Mesothelial cell of epicardium (in vitro differentiated cells): ENCODE measurements at regions not wholly inside any gene's neighbourhood (a gene's known extent, or its start where the extent isn't known, plus 50 kb on each side); places are given as distances from the start of the nearest gene placed in this dataset.
A peak's percentile ranks its signal among the peaks of the same experiment; 100 is the strongest.
"Not testable (repeated sequence)": the region's sequence is repeated elsewhere in the genome, so short reads cannot be mapped to it uniquely, and the experiment has no call there.

Experiments used
- DNase-seq, 2 experiments: peaks; one replicate each; pipeline ENCODE4 v3.0.0; 2021; ENCODE audit warnings: low spot score in 2 of 2; ENCODE audit not compliant: unreplicated experiment in 2 of 2
- H3K27ac Mint-ChIP-seq: 2 replicates; pipeline ENCODE4 v1.8.0; 2021; ENCODE audit warnings: mixed read lengths
- H3K27me3 Mint-ChIP-seq: 2 replicates; pipeline ENCODE4 v1.8.0; 2021; ENCODE audit warnings: low read depth, mixed read lengths
- H3K36me3 Mint-ChIP-seq: 2 replicates; pipeline ENCODE4 v1.8.0; 2021; ENCODE audit warnings: mixed read lengths
- H3K4me1 Mint-ChIP-seq: 2 replicates; pipeline ENCODE4 v1.8.0; 2021; ENCODE audit warnings: mixed read lengths
- H3K4me3 Mint-ChIP-seq: 2 replicates; pipeline ENCODE4 v1.8.0; 2021; ENCODE audit warnings: mild to moderate bottlenecking, moderate library complexity, mixed read lengths
- H3K9me3 Mint-ChIP-seq: 2 replicates; pipeline ENCODE4 v1.8.0; 2021; ENCODE audit warnings: mixed read lengths
- TF ChIP-seq, protein P1 (sequence below): fragments of 200-600 bp; sonication (generic); IDR thresholded peaks from one replicate; pipeline ENCODE4 v1.5.0; 2021; ENCODE audit warnings: antibody characterized with exemption; ENCODE audit not compliant: unreplicated experiment

DNA sequence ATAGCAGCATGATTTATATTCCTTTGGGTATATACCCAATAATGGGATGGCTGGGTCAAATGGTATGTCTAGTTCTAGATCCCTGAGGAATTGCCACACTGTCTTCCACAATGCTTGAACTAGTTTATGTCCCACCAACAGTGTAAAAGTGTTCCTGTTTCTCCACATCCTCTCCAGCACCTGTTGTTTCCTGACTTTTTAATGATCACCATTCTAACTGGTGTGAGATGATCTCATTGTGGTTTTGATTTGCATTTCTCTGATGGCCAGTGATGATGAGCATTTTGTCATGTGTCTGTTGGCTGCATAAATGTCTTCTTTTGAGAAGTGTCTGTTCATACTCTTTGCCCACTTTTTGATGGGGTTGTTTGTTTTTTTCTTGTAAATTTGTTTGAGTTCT, 54.0 kb upstream of the GPR89A start:
- not testable (repeated sequence) for DNase-seq, H3K4me1 Mint-ChIP-seq, H3K36me3 Mint-ChIP-seq, H3K9me3 Mint-ChIP-seq, H3K4me3 Mint-ChIP-seq, H3K27ac Mint-ChIP-seq
- peaks cover 44% of the 10 kb centered on the region for H3K27me3 Mint-ChIP-seq

DNA sequence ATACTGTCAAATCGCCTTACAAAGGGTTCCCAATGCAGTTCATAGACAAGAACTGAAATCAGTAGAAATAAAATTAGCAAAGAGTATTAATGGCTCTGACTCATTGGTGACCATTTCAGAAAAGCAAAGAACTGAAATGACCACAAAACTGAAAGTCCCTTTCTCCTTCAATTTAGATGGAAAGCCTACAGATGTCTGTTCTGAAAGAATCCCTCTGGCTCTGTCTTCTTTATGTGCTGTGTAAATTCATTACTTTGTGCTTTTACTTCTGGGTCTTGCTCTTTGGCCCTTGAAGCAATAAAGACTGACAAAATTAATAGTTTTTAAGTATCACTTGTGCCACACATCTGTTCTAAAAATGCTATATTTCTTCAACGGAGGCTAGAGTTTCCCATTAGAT, 62.7 kb upstream of the GPR89A start:
- no peak for DNase-seq
- no peaks in the 10 kb centered on the region for H3K9me3 Mint-ChIP-seq
- peaks cover 1% of the 10 kb centered on the region for H3K27me3 Mint-ChIP-seq
- H3K4me1 Mint-ChIP-seq, result peaks cover 13% of the 10 kb centered on the region
- no peak overlapping the region for H3K4me3 Mint-ChIP-seq
- no peak overlapping the region for H3K27ac Mint-ChIP-seq
- H3K36me3 Mint-ChIP-seq, result no peaks in the 10 kb centered on the region
- TF ChIP-seq, protein P1, sequence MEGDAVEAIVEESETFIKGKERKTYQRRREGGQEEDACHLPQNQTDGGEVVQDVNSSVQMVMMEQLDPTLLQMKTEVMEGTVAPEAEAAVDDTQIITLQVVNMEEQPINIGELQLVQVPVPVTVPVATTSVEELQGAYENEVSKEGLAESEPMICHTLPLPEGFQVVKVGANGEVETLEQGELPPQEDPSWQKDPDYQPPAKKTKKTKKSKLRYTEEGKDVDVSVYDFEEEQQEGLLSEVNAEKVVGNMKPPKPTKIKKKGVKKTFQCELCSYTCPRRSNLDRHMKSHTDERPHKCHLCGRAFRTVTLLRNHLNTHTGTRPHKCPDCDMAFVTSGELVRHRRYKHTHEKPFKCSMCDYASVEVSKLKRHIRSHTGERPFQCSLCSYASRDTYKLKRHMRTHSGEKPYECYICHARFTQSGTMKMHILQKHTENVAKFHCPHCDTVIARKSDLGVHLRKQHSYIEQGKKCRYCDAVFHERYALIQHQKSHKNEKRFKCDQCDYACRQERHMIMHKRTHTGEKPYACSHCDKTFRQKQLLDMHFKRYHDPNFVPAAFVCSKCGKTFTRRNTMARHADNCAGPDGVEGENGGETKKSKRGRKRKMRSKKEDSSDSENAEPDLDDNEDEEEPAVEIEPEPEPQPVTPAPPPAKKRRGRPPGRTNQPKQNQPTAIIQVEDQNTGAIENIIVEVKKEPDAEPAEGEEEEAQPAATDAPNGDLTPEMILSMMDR, result no peak

DNA sequence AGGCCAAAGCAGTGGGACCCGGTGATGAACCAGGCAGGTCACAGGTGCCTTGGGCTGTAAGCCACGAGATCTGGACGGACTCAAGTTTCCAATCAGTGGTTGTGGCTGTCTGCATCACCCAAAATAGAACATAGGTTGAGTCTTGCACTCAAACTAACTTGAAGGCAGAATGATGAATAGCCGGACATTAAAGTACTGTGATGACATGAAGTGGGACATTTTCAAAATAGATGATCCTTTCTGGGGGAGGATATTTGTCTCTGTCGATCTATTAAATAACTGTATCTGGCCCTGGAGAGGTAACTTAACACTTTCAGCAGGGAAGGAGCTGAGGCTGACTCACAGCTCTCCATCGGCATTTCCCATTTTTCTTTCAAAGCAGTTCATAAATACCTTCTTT, 66.1 kb upstream of the GPR89A start:
- H3K27me3 Mint-ChIP-seq, H3K36me3 Mint-ChIP-seq, H3K4me3 Mint-ChIP-seq, DNase-seq, H3K9me3 Mint-ChIP-seq: not testable (repeated sequence)
- peak overlapping the region; percentile 14 for H3K27ac Mint-ChIP-seq
- H3K4me1 Mint-ChIP-seq, result peaks cover 16% of the 10 kb centered on the region

DNA sequence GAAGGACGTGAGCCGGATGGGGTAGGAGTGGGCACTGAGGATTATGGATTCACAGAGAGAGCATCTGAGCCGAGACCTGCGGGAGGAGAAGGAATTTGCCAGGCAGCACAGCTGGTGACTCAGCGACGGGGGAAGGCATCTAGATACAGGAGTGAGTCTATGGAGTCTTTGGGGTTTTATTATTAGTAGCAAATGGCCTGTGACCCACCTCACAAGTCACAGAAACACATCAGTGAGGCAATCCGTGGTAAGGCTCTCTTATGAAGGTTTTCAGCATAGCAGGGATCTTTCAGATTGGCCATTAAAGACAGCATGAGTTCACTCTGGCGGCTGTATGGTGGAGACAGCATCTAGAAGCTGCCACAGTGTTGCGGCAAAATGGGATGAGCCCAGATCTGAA, 66.5 kb upstream of the GPR89A start:
- H3K4me3 Mint-ChIP-seq, H3K36me3 Mint-ChIP-seq, H3K27me3 Mint-ChIP-seq, H3K9me3 Mint-ChIP-seq, DNase-seq: not testable (repeated sequence)
- Mint-ChIP-seq H3K4me1 (peaks cover 16% of the 10 kb centered on the region), H3K27ac (peak overlapping the region; percentile 9)

DNA sequence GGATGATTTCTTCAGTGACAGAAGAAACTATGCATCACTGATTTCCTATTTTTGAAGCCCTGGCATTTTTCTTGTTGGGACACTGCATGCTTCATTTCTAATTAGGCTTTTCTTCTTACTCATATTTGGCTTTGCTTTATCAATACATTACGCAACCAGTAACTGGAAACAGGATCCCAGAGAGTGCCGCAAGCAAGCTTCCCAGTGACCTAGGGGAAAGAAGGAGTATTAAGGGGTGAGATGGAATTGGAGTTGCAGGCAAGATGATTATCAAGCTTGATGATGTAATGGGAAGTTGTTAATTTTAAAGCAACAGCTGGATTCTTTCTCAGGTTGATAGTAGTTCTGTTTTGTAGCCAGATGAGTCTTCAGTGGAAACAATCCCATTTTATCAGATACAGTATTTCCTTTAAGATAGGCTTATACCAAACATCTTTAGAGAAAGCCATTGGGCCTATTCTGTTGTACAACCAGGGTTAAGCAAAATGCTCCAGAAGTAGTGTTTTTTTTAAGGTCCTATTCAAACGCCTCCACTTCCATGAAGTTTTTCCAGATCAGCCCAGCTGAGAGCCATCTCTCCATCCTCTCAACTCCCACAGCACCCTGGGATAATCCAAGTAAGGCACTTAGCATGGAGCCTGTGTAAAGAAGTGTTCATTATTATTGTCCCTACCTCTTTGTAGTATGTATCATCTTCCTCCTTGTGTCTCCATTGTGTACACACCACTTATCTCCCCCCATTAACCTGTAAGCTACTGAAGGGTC, 69.5 kb upstream of the GPR89A start:
- not testable (repeated sequence) for H3K9me3 Mint-ChIP-seq, DNase-seq, H3K27me3 Mint-ChIP-seq, H3K4me3 Mint-ChIP-seq, H3K36me3 Mint-ChIP-seq, H3K27ac Mint-ChIP-seq
- H3K4me1 Mint-ChIP-seq, result peaks cover 21% of the 10 kb centered on the region

DNA sequence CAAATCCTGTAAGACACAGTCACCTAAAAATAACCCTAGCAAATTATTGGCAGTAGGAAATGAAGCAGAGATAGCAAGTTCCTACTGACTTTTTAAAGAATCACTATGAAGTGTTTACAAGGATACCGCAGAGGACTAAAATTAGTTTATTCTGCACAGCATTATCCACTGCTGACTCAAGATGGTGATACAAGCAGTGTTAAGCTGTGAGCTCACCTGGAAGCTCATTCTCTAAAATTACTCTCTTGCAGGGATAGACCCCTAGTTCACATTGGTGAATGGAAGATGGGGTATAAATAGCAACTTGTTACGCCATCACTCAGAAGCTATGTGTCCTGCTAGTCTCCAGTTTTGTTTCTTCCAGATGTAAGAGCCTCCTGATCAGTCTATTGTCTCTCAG, 70.8 kb upstream of the GPR89A start:
- H3K27ac Mint-ChIP-seq, H3K27me3 Mint-ChIP-seq, H3K4me3 Mint-ChIP-seq, H3K9me3 Mint-ChIP-seq, DNase-seq, H3K36me3 Mint-ChIP-seq: not testable (repeated sequence)
- H3K4me1 Mint-ChIP-seq, result peaks cover 17% of the 10 kb centered on the region

DNA sequence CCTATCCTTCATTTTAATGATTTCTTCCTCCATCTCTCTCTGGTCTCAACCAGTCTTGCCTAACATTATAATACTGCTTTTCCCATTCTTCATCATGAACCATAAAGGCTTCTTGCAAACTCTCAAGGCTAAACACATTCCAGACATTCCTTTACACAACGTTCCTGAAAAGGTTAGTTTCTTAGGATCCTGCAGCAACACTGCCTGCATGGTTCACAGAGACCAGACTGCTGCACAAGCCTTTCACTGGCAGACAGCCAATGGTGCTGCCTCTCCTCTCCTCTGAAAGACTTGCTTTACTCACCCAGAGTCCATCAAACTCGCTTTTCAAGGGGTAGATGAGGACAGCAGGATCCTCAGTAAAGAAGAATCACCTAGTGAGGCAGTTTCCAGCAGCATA, 72.3 kb upstream of the GPR89A start:
- H3K4me3 Mint-ChIP-seq, H3K36me3 Mint-ChIP-seq, H3K4me1 Mint-ChIP-seq, H3K27me3 Mint-ChIP-seq, H3K9me3 Mint-ChIP-seq: not testable (repeated sequence)
- peak; percentile 53 to 65 for DNase-seq
- peak overlapping the region; percentile 70 for H3K27ac Mint-ChIP-seq

DNA sequence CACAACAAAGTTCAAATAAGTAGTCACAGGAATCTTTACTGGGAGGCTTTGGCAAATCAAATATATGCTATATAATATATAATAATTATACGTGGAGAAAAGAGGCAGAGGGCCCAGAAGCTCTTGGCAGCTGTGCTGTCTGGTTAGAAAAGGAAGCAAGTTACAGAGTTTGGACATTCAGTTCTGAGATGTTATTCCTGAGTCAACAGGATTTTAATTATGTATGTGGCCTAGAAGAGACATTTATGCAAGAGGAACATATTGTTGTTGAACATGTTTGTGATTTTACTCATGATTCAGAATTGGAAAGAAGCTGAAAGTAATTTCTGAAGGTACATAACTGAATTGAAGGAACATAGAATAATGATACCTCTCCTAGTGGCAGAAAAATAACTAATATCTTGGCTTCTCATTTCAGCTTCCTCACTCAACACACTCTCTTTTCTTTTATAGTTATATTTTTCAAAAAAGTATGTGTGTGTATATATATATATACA, 79.7 kb upstream of the GPR89A start:
- not testable (repeated sequence) for H3K9me3 Mint-ChIP-seq, H3K27me3 Mint-ChIP-seq, DNase-seq, H3K27ac Mint-ChIP-seq, H3K36me3 Mint-ChIP-seq, H3K4me1 Mint-ChIP-seq, H3K4me3 Mint-ChIP-seq

DNA sequence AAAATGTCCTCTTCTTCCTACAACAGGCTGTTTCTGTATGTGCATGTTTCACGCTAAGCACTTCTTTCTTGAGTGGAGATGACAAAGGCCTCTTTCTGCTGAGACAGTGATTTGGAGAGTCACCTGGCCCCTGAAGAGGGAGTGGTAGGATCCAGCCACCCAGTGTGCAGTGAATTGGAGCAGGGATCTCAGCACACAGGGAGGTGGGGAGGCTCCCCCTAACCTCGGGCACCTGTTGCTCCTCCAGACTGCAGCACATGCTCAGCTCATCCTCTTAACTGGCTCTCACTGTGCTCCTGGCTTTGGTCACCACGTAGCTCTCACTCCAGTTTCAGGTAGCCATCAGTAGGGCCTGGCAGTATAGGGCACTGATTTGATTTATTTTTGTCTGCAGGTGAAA, 87.6 kb upstream of the GPR89A start:
- not testable (repeated sequence) for H3K36me3 Mint-ChIP-seq, H3K4me3 Mint-ChIP-seq, H3K27ac Mint-ChIP-seq, H3K4me1 Mint-ChIP-seq, DNase-seq, H3K9me3 Mint-ChIP-seq
- H3K27me3 Mint-ChIP-seq, result peaks cover 23% of the 10 kb centered on the region

DNA sequence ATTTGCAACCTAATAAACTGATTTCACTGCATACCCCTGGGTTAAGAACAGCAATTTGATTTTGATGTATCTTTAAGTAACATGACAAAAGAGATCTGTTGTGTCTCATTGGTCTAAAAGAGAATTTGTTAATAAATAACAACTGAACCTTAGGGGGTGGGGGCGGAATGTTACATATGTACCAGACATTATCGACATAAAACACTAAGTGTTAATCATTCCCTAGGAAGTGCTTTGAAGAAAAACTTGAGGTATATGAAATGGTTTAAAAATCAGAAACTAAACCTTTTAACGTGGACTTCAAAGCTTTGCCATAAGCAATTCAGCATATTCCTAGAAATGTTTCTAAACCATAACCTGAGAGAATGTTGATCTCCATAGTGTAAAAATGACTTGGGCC, 88.5 kb upstream of the GPR89A start:
- H3K4me1 Mint-ChIP-seq, H3K4me3 Mint-ChIP-seq, H3K9me3 Mint-ChIP-seq, DNase-seq, H3K36me3 Mint-ChIP-seq, H3K27ac Mint-ChIP-seq: not testable (repeated sequence)
- H3K27me3 Mint-ChIP-seq, result peaks cover 23% of the 10 kb centered on the region

DNA sequence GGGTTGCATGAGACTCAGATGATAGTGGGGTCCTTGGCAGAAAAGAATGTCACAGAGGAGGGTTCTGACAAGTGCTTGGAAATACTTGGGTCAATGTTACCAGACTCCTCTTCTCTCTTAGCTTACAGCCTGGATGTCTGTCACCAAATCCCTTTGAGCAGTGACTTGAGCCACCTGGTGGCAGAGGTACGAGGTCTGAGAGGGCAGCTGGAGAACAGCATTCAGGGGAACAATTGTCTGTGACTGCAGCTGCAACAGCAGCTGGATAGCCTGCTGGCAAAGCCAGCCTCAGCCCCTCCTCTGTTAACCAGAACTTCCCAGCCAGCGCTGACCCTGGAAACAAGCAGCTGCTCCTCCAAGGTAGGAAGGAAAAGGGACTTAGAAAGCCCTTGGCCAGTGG, 87.6 kb upstream of the NBPF20 start:
- DNase-seq, H3K4me1 Mint-ChIP-seq, H3K36me3 Mint-ChIP-seq, H3K4me3 Mint-ChIP-seq, H3K9me3 Mint-ChIP-seq, H3K27ac Mint-ChIP-seq: not testable (repeated sequence)
- peaks cover 10% of the 10 kb centered on the region for H3K27me3 Mint-ChIP-seq

DNA sequence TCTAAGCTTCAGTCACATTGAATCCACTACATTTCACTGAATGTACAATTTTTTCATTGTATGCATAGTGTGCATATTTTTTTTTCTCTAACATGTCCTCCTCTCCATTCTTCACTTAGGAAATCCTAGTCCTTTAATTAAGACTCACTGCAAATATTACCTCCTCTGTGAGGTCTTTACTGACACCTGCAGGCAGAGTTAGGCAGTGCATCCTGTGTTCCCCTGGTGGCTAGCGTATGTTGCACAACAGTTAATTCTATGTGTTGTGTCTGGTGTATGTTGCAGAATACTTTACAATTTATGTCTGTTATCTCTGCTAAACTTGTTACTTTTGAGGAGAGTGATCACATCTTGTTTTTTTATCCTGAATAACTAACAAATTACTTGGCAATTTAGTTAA, 82.7 kb upstream of the NBPF20 start:
- DNase-seq, H3K9me3 Mint-ChIP-seq, H3K36me3 Mint-ChIP-seq, H3K4me3 Mint-ChIP-seq, H3K27ac Mint-ChIP-seq, H3K27me3 Mint-ChIP-seq, H3K4me1 Mint-ChIP-seq: not testable (repeated sequence)

DNA sequence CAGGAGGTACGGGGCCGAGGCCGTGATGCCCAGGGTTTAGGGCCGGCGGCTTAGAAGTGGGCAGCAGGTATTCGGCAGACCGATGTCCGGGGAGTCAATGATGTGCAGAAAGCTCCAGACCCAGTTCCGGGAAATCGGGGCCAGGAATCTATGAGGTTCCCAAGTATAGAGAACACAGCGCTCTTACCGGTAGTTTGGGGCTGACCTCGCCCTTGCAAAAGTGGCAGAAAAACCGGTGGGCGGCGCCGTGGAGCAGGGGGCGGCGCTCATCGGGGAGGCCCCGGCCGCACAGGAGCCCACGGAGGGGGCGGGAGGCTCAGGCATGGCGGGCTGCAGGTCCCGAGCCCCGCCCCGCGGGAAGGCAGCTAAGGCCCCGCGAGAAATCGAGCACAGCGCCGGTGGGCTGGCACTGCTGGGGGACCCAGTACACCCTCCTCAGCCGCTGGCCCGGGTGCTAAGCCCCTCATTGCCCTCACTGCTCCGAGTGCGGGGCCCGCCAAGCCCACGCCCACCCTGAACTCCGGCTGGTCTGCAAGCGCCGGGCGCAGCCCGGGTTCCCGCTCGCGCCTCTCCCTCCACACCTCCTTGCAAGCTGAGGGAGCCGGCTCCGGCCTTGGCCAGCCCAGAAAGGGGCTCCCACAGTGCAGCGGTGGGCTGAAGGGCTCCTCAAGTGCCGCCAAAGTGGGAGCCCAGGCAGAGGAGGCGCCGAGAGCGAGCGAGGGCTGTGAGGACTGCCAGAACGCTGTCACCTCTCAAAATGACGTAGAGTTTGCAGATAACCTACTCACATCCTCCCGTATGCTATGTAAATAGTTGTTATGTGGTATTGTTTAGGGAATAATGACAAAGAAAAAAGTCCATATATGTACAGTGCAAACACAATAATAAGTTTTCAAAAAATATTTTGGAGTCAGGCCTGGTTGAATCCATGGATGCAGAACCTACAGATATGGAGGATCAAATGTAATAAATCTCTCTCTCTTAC, 80.6 kb upstream of the NBPF20 start:
- not testable (repeated sequence) for H3K9me3 Mint-ChIP-seq, DNase-seq, H3K27me3 Mint-ChIP-seq, H3K4me1 Mint-ChIP-seq, H3K36me3 Mint-ChIP-seq, H3K4me3 Mint-ChIP-seq, H3K27ac Mint-ChIP-seq
